Trophoblast cell (in vitro differentiated cells and primary cell): ENCODE measurements at regions not wholly inside any gene's neighbourhood (a gene's known extent, or its start where the extent isn't known, plus 50 kb on each side); places are given as distances from the start of the nearest gene placed in this dataset.

ENCODE experiments used
- DNase-seq, 2 donors: peaks; one replicate each; pipeline ENCODE4 v3.0.0-alpha.2; 2016
- H2AFZ ChIP-seq: 2 replicates; pipeline ENCODE4 v1.6.1; 2013; ENCODE audit warnings: low read length, moderate library complexity, mild to moderate bottlenecking; ENCODE audit not compliant: insufficient read depth, poor library complexity
- H2AK5ac ChIP-seq: 2 replicates; pipeline ENCODE4 v1.6.1; 2013; ENCODE audit warnings: mild to moderate bottlenecking, low read length
- H2BK120ac ChIP-seq: 2 replicates; pipeline ENCODE4 v1.6.1; 2013; ENCODE audit warnings: low read length, mild to moderate bottlenecking, moderate library complexity; ENCODE audit not compliant: insufficient read depth, poor library complexity
- H2BK12ac ChIP-seq: 2 replicates; pipeline ENCODE4 v1.6.1; 2013; ENCODE audit warnings: mild to moderate bottlenecking, low read length, moderate library complexity
- H2BK5ac ChIP-seq: 2 replicates; pipeline ENCODE4 v1.6.1; 2013; ENCODE audit warnings: low read length, low read depth, moderate library complexity, mild to moderate bottlenecking; ENCODE audit not compliant: poor library complexity
- H3K14ac ChIP-seq: 2 replicates; pipeline ENCODE4 v1.6.1; 2013; ENCODE audit warnings: mild to moderate bottlenecking, low read length
- H3K18ac ChIP-seq: 2 replicates; pipeline ENCODE4 v1.6.1; 2013; ENCODE audit warnings: mild to moderate bottlenecking, low read length
- H3K23ac ChIP-seq: 2 replicates; pipeline ENCODE4 v1.6.1; 2013; ENCODE audit warnings: low read length
- H3K27ac ChIP-seq: 2 replicates; pipeline ENCODE4 v1.5.1; 2013; ENCODE audit warnings: low read depth, mild to moderate bottlenecking, inconsistent platforms, low read length, moderate library complexity
- H3K27me3 ChIP-seq: 2 replicates; pipeline ENCODE4 v1.6.1; 2013; ENCODE audit warnings: inconsistent platforms, mild to moderate bottlenecking, low read length, moderate library complexity; ENCODE audit not compliant: insufficient read depth
- H3K36me3 ChIP-seq, 2 experiments: 1 replicate in 1 of 2; 2 replicates in 1 of 2; pipeline ENCODE4 v1.6.1; 2013; ENCODE audit warnings: low read length in 2 of 2, mild to moderate bottlenecking in 2 of 2, moderate library complexity in 1 of 2; ENCODE audit not compliant: insufficient read depth in 2 of 2, control insufficient read depth in 1 of 2
- H3K4ac ChIP-seq: 2 replicates; pipeline ENCODE4 v1.6.1; 2013; ENCODE audit warnings: low read depth, mild to moderate bottlenecking, low read length, moderate library complexity
- H3K4me1 ChIP-seq, 2 experiments: 1 replicate in 1 of 2; 2 replicates in 1 of 2; pipeline ENCODE4 v1.6.1; 2013; ENCODE audit warnings: low read length in 2 of 2, mild to moderate bottlenecking in 2 of 2, moderate library complexity in 1 of 2; ENCODE audit not compliant: insufficient read depth in 2 of 2, control insufficient read depth in 1 of 2
- H3K4me2 ChIP-seq: 2 replicates; pipeline ENCODE4 v1.6.1; 2013; ENCODE audit warnings: inconsistent platforms, mild to moderate bottlenecking, low read length, moderate library complexity
- H3K4me3 ChIP-seq: 2 replicates; pipeline ENCODE4 v1.5.1; 2013; ENCODE audit warnings: mild to moderate bottlenecking, low read depth, low read length, inconsistent platforms
- H3K79me1 ChIP-seq: one replicate; pipeline ENCODE4 v1.6.1; 2013; ENCODE audit warnings: low read length
- H3K79me2 ChIP-seq: 2 replicates; pipeline ENCODE4 v1.6.1; 2013; ENCODE audit warnings: low read length, mild to moderate bottlenecking; ENCODE audit not compliant: control insufficient read depth, insufficient read depth, poor library complexity
- H3K9ac ChIP-seq: 2 replicates; pipeline ENCODE4 v1.6.1; 2013; ENCODE audit warnings: mild to moderate bottlenecking, low read length
- H3K9me3 ChIP-seq: 2 replicates; pipeline ENCODE4 v1.6.1; 2013; ENCODE audit warnings: low read depth, mild to moderate bottlenecking, control low read depth, inconsistent platforms, low read length; ENCODE audit not compliant: insufficient read depth
- H4K12ac ChIP-seq: 2 replicates; pipeline ENCODE4 v1.6.1; 2013; ENCODE audit warnings: low read depth, mild to moderate bottlenecking, low read length, moderate library complexity
- H4K8ac ChIP-seq: 2 replicates; pipeline ENCODE4 v1.6.1; 2013; ENCODE audit warnings: low read depth, mild to moderate bottlenecking, low read length, moderate library complexity
- H4K91ac ChIP-seq: one replicate; pipeline ENCODE4 v1.6.1; 2013; ENCODE audit warnings: low read depth, mild to moderate bottlenecking, low read length, moderate library complexity
- WGBS: extraction: QIAGEN DNeasy Blood & Tissue Kit; methylation state at CpG from one replicate; pipeline ENCODE4 v1.1.7; 2013; ENCODE audit warnings: missing lambda C conversion rate; ENCODE audit not compliant: insufficient read length, insufficient coverage; ENCODE audit errors: extremely low coverage; 5-methylcytosine and 5-hydroxymethylcytosine counted together

DNA sequence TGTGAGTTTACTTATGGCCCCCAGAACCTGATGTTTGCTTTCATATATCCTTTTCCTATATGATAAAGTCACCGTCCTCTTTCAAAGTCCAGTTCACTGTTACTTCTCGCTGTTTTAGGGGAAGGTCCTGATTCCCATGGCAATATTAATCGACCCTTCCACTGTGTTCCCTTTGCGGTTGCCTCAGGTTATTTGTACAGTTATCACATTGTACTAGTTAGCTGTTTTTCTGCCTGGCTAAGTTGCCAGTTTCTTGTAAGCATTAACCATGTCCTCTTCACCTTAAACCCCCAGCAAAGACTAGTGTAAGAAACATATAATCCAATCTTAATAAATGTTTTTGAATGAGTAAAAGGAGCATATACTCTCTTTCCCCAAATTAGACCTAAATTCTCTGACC is 115.0 kb upstream of the PPFIA2 start:
- no peaks in the 10 kb centered on the region for H3K36me3 ChIP-seq
- H2AFZ ChIP-seq: no peak overlapping the region
- H3K79me1 ChIP-seq: no peaks in the 10 kb centered on the region
- WGBS: no CpG with 5 or more reads among the region's 4 CpGs
- H3K9me3 ChIP-seq: no peaks in the 10 kb centered on the region
- no peak overlapping the region for H4K91ac ChIP-seq
- no peak overlapping the region for H2BK5ac ChIP-seq
- no peak overlapping the region for H3K4me2 ChIP-seq
- no peaks in the 10 kb centered on the region for H3K4me1 ChIP-seq
- no peaks in the 10 kb centered on the region for H3K27me3 ChIP-seq
- H3K14ac ChIP-seq: no peak overlapping the region
- no peak overlapping the region for H3K18ac ChIP-seq
- H3K27ac ChIP-seq: no peak overlapping the region
- no peak overlapping the region for H2BK120ac ChIP-seq
- H3K4me3 ChIP-seq: no peak overlapping the region
- H4K12ac ChIP-seq: no peak overlapping the region
- H3K79me2 ChIP-seq: no peaks in the 10 kb centered on the region
- DNase-seq: no peak
- H2AK5ac ChIP-seq: no peak overlapping the region
- H4K8ac ChIP-seq: no peak overlapping the region
- no peak overlapping the region for H3K4ac ChIP-seq
- no peak overlapping the region for H3K23ac ChIP-seq
- no peak overlapping the region for H3K9ac ChIP-seq
- H2BK12ac ChIP-seq: no peak overlapping the region

DNA sequence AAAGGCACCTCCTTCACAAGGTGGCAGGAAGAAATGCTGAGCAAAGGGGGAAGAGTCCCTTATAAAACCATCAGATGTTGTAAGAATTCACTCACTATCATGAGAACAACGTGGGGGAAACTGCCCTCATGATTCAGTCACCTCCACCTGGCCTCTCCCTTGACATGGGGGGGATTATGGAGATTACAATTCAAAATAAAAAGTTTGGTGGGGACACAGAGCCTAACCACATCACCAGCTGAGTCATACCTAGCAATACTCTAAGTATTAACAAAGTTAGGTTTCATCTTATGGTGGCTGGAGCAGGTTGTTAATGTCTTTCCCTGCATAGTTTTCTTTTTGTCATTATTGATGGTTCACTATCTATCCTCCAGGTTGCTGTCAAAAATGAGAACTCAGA is 113.2 kb upstream of the PPFIA2 start:
- Histone ChIP-seq H3K27ac (no peak overlapping the region), H2BK120ac (no peak overlapping the region), H2AK5ac (no peak overlapping the region), H3K9ac (no peak overlapping the region), H3K4ac (no peak overlapping the region), H3K36me3 (no peaks in the 10 kb centered on the region), H3K4me3 (no peak overlapping the region), H3K79me2 (no peaks in the 10 kb centered on the region), H3K18ac (no peak overlapping the region), H4K91ac (no peak overlapping the region), H2BK5ac (no peak overlapping the region), H3K14ac (no peak overlapping the region), H4K12ac (no peak overlapping the region), H2AFZ (no peak overlapping the region), H4K8ac (no peak overlapping the region), H3K27me3 (no peaks in the 10 kb centered on the region), H3K79me1 (no peaks in the 10 kb centered on the region), H3K4me2 (no peak overlapping the region), H2BK12ac (no peak overlapping the region), H3K23ac (no peak overlapping the region), H3K4me1 (no peaks in the 10 kb centered on the region), H3K9me3 (no peaks in the 10 kb centered on the region)
- DNase-seq: no peak
- no CpG with 5 or more reads among the region's 1 CpG for WGBS

DNA sequence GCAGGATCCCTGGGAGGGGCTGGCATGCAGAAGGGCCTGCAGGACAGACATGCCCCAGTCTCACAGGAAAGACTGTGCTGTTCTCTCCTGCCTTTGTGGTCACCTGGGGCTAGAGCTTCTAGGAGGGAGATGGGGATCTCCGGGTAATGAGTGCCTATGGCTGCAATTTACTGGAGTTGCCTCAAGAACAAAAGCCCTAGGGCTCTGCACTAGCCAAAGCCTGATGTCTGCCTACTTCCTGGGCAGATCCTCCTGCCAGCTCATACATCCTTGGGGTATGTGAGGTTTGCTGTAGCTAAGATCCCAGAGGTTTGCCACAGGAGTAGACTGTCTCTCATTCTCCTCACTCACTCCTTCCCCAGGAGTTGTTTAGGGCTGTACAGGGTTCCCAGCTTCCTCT is 106.9 kb upstream of the PPFIA2 start:
- Histone ChIP-seq H4K91ac (no peak overlapping the region), H4K8ac (no peak overlapping the region), H3K9ac (no peak overlapping the region), H3K79me1 (no peaks in the 10 kb centered on the region), H3K14ac (no peak overlapping the region), H2BK120ac (no peak overlapping the region), H2AK5ac (no peak overlapping the region), H3K23ac (no peak overlapping the region), H3K4ac (no peak overlapping the region), H3K27ac (no peak overlapping the region), H3K4me1 (no peaks in the 10 kb centered on the region), H4K12ac (no peak overlapping the region), H3K4me2 (no peak overlapping the region), H3K18ac (no peak overlapping the region), H3K4me3 (no peak overlapping the region), H3K79me2 (no peaks in the 10 kb centered on the region), H2BK5ac (no peak overlapping the region), H2BK12ac (no peak overlapping the region), H3K27me3 (no peaks in the 10 kb centered on the region), H3K9me3 (no peaks in the 10 kb centered on the region), H3K36me3 (no peaks in the 10 kb centered on the region), H2AFZ (no peak overlapping the region)
- no peak for DNase-seq
- WGBS: no CpG with 5 or more reads among the region's 1 CpG

DNA sequence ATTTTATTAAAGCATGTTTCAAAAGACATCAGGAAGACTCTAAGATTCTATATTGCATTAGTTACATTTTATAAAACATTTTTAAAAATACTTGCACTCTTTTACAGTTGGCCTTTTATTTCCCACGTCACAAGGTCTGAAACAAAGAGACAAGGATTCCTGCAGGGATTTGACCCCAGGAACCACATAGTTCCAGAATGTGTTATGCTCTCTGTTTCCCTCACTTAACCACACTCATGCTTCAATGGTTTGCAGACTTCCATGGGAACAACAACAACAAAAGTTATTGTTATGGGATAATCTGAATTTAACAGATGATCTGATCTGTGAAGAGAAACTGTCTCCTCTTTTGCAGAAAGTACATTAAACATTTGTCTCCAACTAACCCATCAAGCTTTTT is 104.3 kb upstream of the PPFIA2 start:
- DNase-seq: no peak
- no CpG with 5 or more reads among the region's 1 CpG for WGBS
- no peak overlapping the region for H4K8ac ChIP-seq
- no peak overlapping the region for H3K27ac ChIP-seq
- H3K4me2 ChIP-seq: no peak overlapping the region
- H2AK5ac ChIP-seq: no peak overlapping the region
- H3K36me3 ChIP-seq: no peaks in the 10 kb centered on the region
- H3K27me3 ChIP-seq: no peaks in the 10 kb centered on the region
- no peak overlapping the region for H2BK12ac ChIP-seq
- no peaks in the 10 kb centered on the region for H3K79me1 ChIP-seq
- no peak overlapping the region for H3K23ac ChIP-seq
- H3K4me3 ChIP-seq: no peak overlapping the region
- no peaks in the 10 kb centered on the region for H3K79me2 ChIP-seq
- no peak overlapping the region for H4K12ac ChIP-seq
- no peak overlapping the region for H3K9ac ChIP-seq
- H3K9me3 ChIP-seq: no peaks in the 10 kb centered on the region
- no peak overlapping the region for H3K18ac ChIP-seq
- H2BK5ac ChIP-seq: no peak overlapping the region
- H4K91ac ChIP-seq: no peak overlapping the region
- no peak overlapping the region for H2BK120ac ChIP-seq
- H2AFZ ChIP-seq: no peak overlapping the region
- no peak overlapping the region for H3K4ac ChIP-seq
- H3K14ac ChIP-seq: no peak overlapping the region
- no peaks in the 10 kb centered on the region for H3K4me1 ChIP-seq
